K562 (cell line): ENCODE measurements at regions not wholly inside any gene's neighbourhood (a gene's known extent, or its start where the extent isn't known, plus 50 kb on each side); places are given as distances from the start of the nearest gene placed in this dataset.

ENCODE experiments used
- E2F8 ChIP-seq: fragments of 450-650 bp; IDR thresholded peaks from 2 replicates; pipeline ENCODE4 v1.7.1; 2018; ENCODE audit warnings: mild to moderate bottlenecking, low read depth; ENCODE audit not compliant: partially characterized antibody
- ELF1 ChIP-seq: fragments of 200-800 bp; sonication (Bioruptor generic); IDR thresholded peaks from 2 replicates; pipeline ENCODE4 v1.6.1; 2016; ENCODE audit warnings: missing genetic modification characterization, missing compliant biosample characterization
- ETV6 ChIP-seq, 3 experiments: fragments of 150-350 bp in 1 of 3; sonication (generic) in 1 of 3; formaldehyde crosslinking in 1 of 3; IDR thresholded peaks; 2 replicates each; pipeline versions ENCODE4 v1.6.1 to v1.8.0; 2014 to 2022; ENCODE audit warnings: borderline replicate concordance in 2 of 3, low read depth in 2 of 3, antibody characterized with exemption in 1 of 3, low read length in 1 of 3, mild to moderate bottlenecking in 1 of 3, missing genetic modification reagents in 1 of 3
- JUN ChIP-seq, 2 experiments: sonication (generic) in 1 of 2; formaldehyde crosslinking in 1 of 2; IDR thresholded peaks; 2 replicates each; pipeline versions ENCODE4 v1.6.1 to v1.8.0; 2012 to 2022; ENCODE audit warnings: borderline replicate concordance in 2 of 2, mild to moderate bottlenecking in 2 of 2, improper control_type of control experiment in 1 of 2, low read depth in 1 of 2, low read length in 1 of 2, missing genetic modification reagents in 1 of 2
- SMARCA5 ChIP-seq: fragments of 450-650 bp; IDR thresholded peaks from 2 replicates; pipeline ENCODE4 v1.6.1; 2016
- ZNF318 ChIP-seq, 2 experiments: fragments of 450-650 bp; IDR thresholded peaks; 2 replicates each; pipeline ENCODE4 v1.6.1; 2016; ENCODE audit warnings: mild to moderate bottlenecking in 2 of 2, borderline replicate concordance in 1 of 2, low read depth in 1 of 2, moderate library complexity in 1 of 2
- TF ChIP-seq, protein P1 (sequence below): IDR thresholded peaks from 2 replicates; pipeline ENCODE4 v1.6.1; 2011; ENCODE audit not compliant: insufficient read length; ENCODE audit errors: extremely low read depth
- TF ChIP-seq, protein P2 (sequence below): fragments of 450-650 bp; IDR thresholded peaks from 2 replicates; pipeline ENCODE4 v1.6.1; 2018; ENCODE audit warnings: mild to moderate bottlenecking, low read depth; ENCODE audit not compliant: partially characterized antibody

GRCh38 chr13:109326601-109327000, 459.8 kb downstream of the IRS2 start (continued):
- TF ChIP-seq ELF1 (tag) (no peak), ZNF318 (IDR thresholded peaks at IDR 0.05; ENCODE audit: borderline replicate concordance in 1 of 2, low read depth in 1 of 2) (no peak), SMARCA5 (no peak), E2F8 (no peak), ETV6 (IDR thresholded peaks at IDR 0.05; ENCODE audit: borderline replicate concordance in 1 of 2, low read depth in 2 of 2, low read length in 1 of 2) (no peak), ETV6 (CRISPR knock-in tag; IDR thresholded peaks at IDR 0.05; ENCODE audit: borderline replicate concordance) (no peak), JUN (IDR thresholded peaks at IDR 0.05; ENCODE audit: borderline replicate concordance, low read depth, low read length) (no peak), JUN (CRISPR knock-in tag; IDR thresholded peaks at IDR 0.05; ENCODE audit: borderline replicate concordance) (no peak)
- TF ChIP-seq, protein P1, sequence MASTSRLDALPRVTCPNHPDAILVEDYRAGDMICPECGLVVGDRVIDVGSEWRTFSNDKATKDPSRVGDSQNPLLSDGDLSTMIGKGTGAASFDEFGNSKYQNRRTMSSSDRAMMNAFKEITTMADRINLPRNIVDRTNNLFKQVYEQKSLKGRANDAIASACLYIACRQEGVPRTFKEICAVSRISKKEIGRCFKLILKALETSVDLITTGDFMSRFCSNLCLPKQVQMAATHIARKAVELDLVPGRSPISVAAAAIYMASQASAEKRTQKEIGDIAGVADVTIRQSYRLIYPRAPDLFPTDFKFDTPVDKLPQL = no peak
- TF ChIP-seq, protein P2, sequence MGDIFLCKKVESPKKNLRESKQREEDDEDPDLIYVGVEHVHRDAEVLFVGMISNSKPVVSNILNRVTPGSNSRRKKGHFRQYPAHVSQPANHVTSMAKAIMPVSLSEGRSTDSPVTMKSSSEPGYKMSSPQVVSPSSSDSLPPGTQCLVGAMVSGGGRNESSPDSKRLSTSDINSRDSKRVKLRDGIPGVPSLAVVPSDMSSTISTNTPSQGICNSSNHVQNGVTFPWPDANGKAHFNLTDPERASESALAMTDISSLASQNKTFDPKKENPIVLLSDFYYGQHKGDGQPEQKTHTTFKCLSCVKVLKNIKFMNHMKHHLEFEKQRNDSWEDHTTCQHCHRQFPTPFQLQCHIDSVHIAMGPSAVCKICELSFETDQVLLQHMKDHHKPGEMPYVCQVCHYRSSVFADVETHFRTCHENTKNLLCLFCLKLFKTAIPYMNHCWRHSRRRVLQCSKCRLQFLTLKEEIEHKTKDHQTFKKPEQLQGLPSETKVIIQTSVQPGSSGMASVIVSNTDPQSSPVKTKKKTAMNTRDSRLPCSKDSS = no peak
